ENCODE measurements at regions not wholly inside any gene's neighbourhood (a gene's known extent, or its start where the extent isn't known, plus 50 kb on each side); places are given as distances from the start of the nearest gene placed in this dataset.

DNA sequence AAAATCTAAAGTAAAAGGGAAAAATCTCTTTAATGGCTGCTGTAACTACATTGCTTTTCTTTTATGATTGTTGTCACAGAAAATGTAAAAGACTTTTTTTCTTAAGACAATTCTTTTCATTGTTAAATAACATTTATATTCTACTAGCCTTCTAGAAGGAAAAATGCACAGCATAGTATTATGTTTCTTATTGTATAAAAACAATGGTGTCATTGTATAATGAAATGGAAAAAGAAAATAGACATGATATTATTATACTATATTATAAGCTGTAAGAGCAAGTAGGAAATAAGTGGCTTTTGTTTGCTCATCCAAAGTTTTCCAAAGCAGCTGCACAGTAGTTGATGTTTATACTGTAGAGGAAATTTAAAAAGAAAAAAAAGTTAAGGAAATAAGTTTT lies 1021.7 kb downstream of the EFNA5 start:
- Histone ChIP-seq H3K27ac (ENCODE audit: extremely low read depth, low read depth, low read length) (no peak overlapping the region), H3K36me3 (ENCODE audit: control insufficient read depth in 2 of 2, insufficient read depth in 1 of 2, low read length in 2 of 2) (no peaks in the 10 kb centered on the region), H3K4me3 (ENCODE audit: low read depth, low read length) (no peak overlapping the region), H3K4me1 (ENCODE audit: control insufficient read depth, insufficient read depth, low read length) (no peaks in the 10 kb centered on the region), H3K9me3 (ENCODE audit: control insufficient read depth, insufficient read depth, low read depth, low read length) (no peaks in the 10 kb centered on the region)
- POLR2A ChIA-PET, result no interaction called here
- TF ChIP-seq ZNF112 (tag by site-specific recombination; IDR thresholded peaks at IDR 0.05), result no peak
- TF ChIP-seq YY1 (tag by site-specific recombination; IDR thresholded peaks at IDR 0.05), result no peak
- no peak for TF ChIP-seq BCL11B (tag by site-specific recombination; IDR thresholded peaks at IDR 0.05; ENCODE audit: low read depth)
- TF ChIP-seq, protein P1, sequence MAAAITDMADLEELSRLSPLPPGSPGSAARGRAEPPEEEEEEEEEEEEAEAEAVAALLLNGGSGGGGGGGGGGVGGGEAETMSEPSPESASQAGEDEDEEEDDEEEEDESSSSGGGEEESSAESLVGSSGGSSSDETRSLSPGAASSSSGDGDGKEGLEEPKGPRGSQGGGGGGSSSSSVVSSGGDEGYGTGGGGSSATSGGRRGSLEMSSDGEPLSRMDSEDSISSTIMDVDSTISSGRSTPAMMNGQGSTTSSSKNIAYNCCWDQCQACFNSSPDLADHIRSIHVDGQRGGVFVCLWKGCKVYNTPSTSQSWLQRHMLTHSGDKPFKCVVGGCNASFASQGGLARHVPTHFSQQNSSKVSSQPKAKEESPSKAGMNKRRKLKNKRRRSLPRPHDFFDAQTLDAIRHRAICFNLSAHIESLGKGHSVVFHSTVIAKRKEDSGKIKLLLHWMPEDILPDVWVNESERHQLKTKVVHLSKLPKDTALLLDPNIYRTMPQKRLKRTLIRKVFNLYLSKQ (tag by site-specific recombination; IDR thresholded peaks at IDR 0.05; ENCODE audit: borderline replicate concordance), result no peak
- no peak for TF ChIP-seq ZNF138 (tag by site-specific recombination; IDR thresholded peaks at IDR 0.05; ENCODE audit: borderline replicate concordance)
- no peak for TF ChIP-seq ZNF677 (tag by site-specific recombination; IDR thresholded peaks at IDR 0.05)
- no peak for TF ChIP-seq ZNF341 (tag by site-specific recombination; IDR thresholded peaks at IDR 0.05; ENCODE audit: low read depth)
- CTCF ChIA-PET, result interaction anchor here (0.6 kb wide), 1 partner anchor 246 kb away, joined by 3 read pairs; no protein-coding TSS in a partner anchor

DNA sequence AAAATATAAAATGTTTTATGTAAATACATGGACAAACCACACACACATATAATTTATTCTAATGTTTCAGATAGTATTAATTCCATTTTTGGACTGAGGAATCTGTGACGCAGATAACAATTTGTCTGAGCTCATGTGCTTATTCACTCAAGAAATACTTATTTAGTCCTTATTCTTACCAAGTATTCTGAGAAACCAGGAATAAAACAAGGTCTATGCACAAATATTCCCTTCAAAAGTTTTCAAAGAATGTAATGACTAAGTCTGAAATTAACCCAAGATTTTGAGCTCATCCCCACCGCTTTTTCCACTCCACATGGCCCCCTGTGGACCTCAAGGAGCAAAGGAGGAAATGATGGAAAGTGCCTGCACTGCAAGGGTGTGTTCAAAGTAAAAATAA lies 1022.3 kb downstream of the EFNA5 start:
- Histone ChIP-seq H3K4me1 (ENCODE audit: control insufficient read depth, insufficient read depth, low read length) (no peaks in the 10 kb centered on the region), H3K4me3 (ENCODE audit: low read depth, low read length) (no peak overlapping the region), H3K36me3 (ENCODE audit: control insufficient read depth in 2 of 2, insufficient read depth in 1 of 2, low read length in 2 of 2) (no peaks in the 10 kb centered on the region), H3K27ac (ENCODE audit: extremely low read depth, low read depth, low read length) (no peak overlapping the region), H3K9me3 (ENCODE audit: control insufficient read depth, insufficient read depth, low read depth, low read length) (no peaks in the 10 kb centered on the region)
- ChIA-PET CTCF (no interaction called here), POLR2A (no interaction called here)
- TF ChIP-seq SETDB1 (IDR thresholded peaks at IDR 0.05; ENCODE audit: insufficient read length, low read length) (no peak), ZNF555 (tag by site-specific recombination; conservative IDR thresholded peaks at IDR 0.05) (no peak), ZNF114 (tag by site-specific recombination; IDR thresholded peaks at IDR 0.05) (no peak), YY1 (tag by site-specific recombination; IDR thresholded peaks at IDR 0.05) (no peak), ZNF521 (tag by site-specific recombination; IDR thresholded peaks at IDR 0.05) (no peak), ZNF701 (tag by site-specific recombination; IDR thresholded peaks at IDR 0.05) (no peak), ZBTB48 (tag by site-specific recombination; IDR thresholded peaks at IDR 0.05) (no peak), ZNF341 (tag by site-specific recombination; IDR thresholded peaks at IDR 0.05; ENCODE audit: low read depth) (no peak), GLI4 (tag by site-specific recombination; IDR thresholded peaks at IDR 0.05) (no peak), WT1 (tag by site-specific recombination; IDR thresholded peaks at IDR 0.05) (no peak), SP3 (tag by site-specific recombination; IDR thresholded peaks at IDR 0.05) (no peak), ZNF530 (tag by site-specific recombination; IDR thresholded peaks at IDR 0.05; ENCODE audit: low read depth) (no peak), ZNF837 (tag by site-specific recombination; IDR thresholded peaks at IDR 0.05) (no peak), ZIC2 (tag by site-specific recombination; IDR thresholded peaks at IDR 0.05) (no peak), KLF10 (tag by site-specific recombination; IDR thresholded peaks at IDR 0.05) (no peak), IKZF3 (tag by site-specific recombination; IDR thresholded peaks at IDR 0.05) (no peak)
- TF ChIP-seq, protein P2, sequence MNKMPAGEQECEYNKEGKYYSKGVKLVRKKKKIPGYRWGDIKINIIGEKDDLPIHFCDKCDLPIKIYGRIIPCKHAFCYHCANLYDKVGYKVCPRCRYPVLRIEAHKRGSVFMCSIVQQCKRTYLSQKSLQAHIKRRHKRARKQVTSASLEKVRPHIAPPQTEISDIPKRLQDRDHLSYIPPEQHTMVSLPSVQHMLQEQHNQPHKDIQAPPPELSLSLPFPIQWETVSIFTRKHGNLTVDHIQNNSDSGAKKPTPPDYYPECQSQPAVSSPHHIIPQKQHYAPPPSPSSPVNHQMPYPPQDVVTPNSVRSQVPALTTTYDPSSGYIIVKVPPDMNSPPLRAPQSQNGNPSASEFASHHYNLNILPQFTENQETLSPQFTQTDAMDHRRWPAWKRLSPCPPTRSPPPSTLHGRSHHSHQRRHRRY (tag by site-specific recombination; IDR thresholded peaks at IDR 0.05), result no peak
- TF ChIP-seq, protein P3, sequence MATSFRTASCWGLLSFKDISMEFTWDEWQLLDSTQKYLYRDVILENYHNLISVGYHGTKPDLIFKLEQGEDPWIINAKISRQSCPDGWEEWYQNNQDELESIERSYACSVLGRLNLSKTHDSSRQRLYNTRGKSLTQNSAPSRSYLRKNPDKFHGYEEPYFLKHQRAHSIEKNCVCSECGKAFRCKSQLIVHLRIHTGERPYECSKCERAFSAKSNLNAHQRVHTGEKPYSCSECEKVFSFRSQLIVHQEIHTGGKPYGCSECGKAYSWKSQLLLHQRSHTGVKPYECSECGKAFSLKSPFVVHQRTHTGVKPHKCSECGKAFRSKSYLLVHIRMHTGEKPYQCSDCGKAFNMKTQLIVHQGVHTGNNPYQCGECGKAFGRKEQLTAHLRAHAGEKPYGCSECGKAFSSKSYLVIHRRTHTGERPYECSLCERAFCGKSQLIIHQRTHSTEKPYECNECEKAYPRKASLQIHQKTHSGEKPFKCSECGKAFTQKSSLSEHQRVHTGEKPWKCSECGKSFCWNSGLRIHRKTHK (tag by site-specific recombination; IDR thresholded peaks at IDR 0.05), result no peak
- TF ChIP-seq, protein P4, sequence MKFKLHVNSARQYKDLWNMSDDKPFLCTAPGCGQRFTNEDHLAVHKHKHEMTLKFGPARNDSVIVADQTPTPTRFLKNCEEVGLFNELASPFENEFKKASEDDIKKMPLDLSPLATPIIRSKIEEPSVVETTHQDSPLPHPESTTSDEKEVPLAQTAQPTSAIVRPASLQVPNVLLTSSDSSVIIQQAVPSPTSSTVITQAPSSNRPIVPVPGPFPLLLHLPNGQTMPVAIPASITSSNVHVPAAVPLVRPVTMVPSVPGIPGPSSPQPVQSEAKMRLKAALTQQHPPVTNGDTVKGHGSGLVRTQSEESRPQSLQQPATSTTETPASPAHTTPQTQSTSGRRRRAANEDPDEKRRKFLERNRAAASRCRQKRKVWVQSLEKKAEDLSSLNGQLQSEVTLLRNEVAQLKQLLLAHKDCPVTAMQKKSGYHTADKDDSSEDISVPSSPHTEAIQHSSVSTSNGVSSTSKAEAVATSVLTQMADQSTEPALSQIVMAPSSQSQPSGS (tag by site-specific recombination; IDR thresholded peaks at IDR 0.05; ENCODE audit: low read depth), result no peak
- TF ChIP-seq, protein P5, sequence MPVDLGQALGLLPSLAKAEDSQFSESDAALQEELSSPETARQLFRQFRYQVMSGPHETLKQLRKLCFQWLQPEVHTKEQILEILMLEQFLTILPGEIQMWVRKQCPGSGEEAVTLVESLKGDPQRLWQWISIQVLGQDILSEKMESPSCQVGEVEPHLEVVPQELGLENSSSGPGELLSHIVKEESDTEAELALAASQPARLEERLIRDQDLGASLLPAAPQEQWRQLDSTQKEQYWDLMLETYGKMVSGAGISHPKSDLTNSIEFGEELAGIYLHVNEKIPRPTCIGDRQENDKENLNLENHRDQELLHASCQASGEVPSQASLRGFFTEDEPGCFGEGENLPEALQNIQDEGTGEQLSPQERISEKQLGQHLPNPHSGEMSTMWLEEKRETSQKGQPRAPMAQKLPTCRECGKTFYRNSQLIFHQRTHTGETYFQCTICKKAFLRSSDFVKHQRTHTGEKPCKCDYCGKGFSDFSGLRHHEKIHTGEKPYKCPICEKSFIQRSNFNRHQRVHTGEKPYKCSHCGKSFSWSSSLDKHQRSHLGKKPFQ (tag by site-specific recombination; IDR thresholded peaks at IDR 0.05), result no peak

Measured in HEK293 (cell line).